Keratinocyte (primary cell): ENCODE measurements at regions not wholly inside any gene's neighbourhood (a gene's known extent, or its start where the extent isn't known, plus 50 kb on each side); places are given as distances from the start of the nearest gene placed in this dataset.

Experiments
- CTCF ChIP-seq, 3 experiments: IDR thresholded peaks in 1 of 3; conservative IDR thresholded peaks in 1 of 3; optimal IDR thresholded peaks in 1 of 3; 2 replicates in 2 of 3; 3 replicates in 1 of 3; pipeline versions ENCODE3 to v1.5.1; 2011; ENCODE audit warnings: low read length in 3 of 3, mild to moderate bottlenecking in 3 of 3, moderate library complexity in 2 of 3, control low read depth in 1 of 3, inconsistent platforms in 1 of 3; ENCODE audit not compliant: insufficient read depth in 2 of 3; ENCODE audit errors: extremely low read depth in 1 of 3
- EZH2 ChIP-seq: IDR thresholded peaks from one replicate; pipeline ENCODE4 v1.6.1; 2012; ENCODE audit warnings: inconsistent platforms, mild to moderate bottlenecking, low read length, moderate library complexity

- TF ChIP-seq CTCF (optimal IDR thresholded peaks at IDR 0.05 in 1 of 3, IDR thresholded peaks at IDR 0.05 in 1 of 3, conservative IDR thresholded peaks at IDR 0.05 in 1 of 3; ENCODE audit: extremely low read depth in 1 of 3, insufficient read depth in 2 of 3, low read length in 3 of 3): no peak
- no peak for TF ChIP-seq EZH2
Observed at GRCh38 chr2:40783704-40784103, 331.8 kb upstream of the SLC8A1 start.
